ENCODE measurements at regions not wholly inside any gene's neighbourhood (a gene's known extent, or its start where the extent isn't known, plus 50 kb on each side); places are given as distances from the start of the nearest gene placed in this dataset.

- no peaks in the 10 kb centered on the region for H3K36me3 ChIP-seq (ENCODE audit: control insufficient read depth, insufficient read depth, low read length)
- no peak for ATAC-seq (ENCODE audit: low read depth)
- H3K14ac ChIP-seq (replicated peaks; ENCODE audit: low read depth, low read length): no peak overlapping the region
- no peak overlapping the region for H3K9ac ChIP-seq (ENCODE audit: low read depth, low read length)
- H3K9me1 ChIP-seq (ENCODE audit: insufficient read depth, low read length): no peaks in the 10 kb centered on the region
- 73% methylated on average over 3 of the region's 4 CpGs; no CpG with 5 or more reads in 1 of the 2 experiments for WGBS, 2 experiments (ENCODE audit: extremely low coverage in 2 of 2, insufficient read length in 1 of 2)
- no TSS peak for BruUV-seq (replicated peaks)
- H2BK20ac ChIP-seq (ENCODE audit: low read depth, low read length): no peak overlapping the region
- H4K8ac ChIP-seq (ENCODE audit: low read depth in 2 of 2, low read length in 2 of 2): no peak overlapping the region
- dilution Hi-C loops (cut with HindIII; ENCODE audit: low sequenced_read_pairs, unreplicated experiment) (no loop called here), in situ Hi-C loops (cut with MboI; ENCODE audit: low sequenced_read_pairs) (no loop called here), intact Hi-C loops (cut with micrococcal nuclease) (no loop called here)
- no peaks in the 10 kb centered on the region for H3K4me1 ChIP-seq (ENCODE audit: control insufficient read depth, insufficient read depth, low read length)
- H3K23ac ChIP-seq (ENCODE audit: low read depth, low read length): no peak overlapping the region
- H2AK9ac ChIP-seq (replicated peaks; ENCODE audit: low read depth, low read length, poor library complexity): no peak overlapping the region
- H3K27ac ChIP-seq (ENCODE audit: insufficient read depth, low read length): no peak overlapping the region
- H4K91ac ChIP-seq (ENCODE audit: insufficient read depth, low read depth, low read length): no peak overlapping the region
- H3K4me3 ChIP-seq (ENCODE audit: insufficient read depth, low read depth, low read length): no peak overlapping the region
- no peak overlapping the region for H2BK5ac ChIP-seq (ENCODE audit: low read depth, low read length, poor library complexity, severe bottlenecking)
- H3K79me1 ChIP-seq (ENCODE audit: low read depth in 1 of 2, low read length in 2 of 2): no peaks in the 10 kb centered on the region
- no peak overlapping the region for H4K5ac ChIP-seq (ENCODE audit: low read depth, low read length)
- H2AK5ac ChIP-seq (ENCODE audit: low read depth, low read length): no peak overlapping the region
- no peak overlapping the region for H2AFZ ChIP-seq (replicated peaks; ENCODE audit: low read length, poor library complexity)
- DNase-seq: no peak
- no peak overlapping the region for H3K18ac ChIP-seq (ENCODE audit: low read depth, low read length)
- H2BK15ac ChIP-seq (ENCODE audit: low read depth, low read length): no peak overlapping the region
- H3K4ac ChIP-seq (ENCODE audit: low read depth, low read length): no peak overlapping the region
- no peaks in the 10 kb centered on the region for H4K20me1 ChIP-seq (ENCODE audit: insufficient read depth, low read length)
- H3K4me2 ChIP-seq (ENCODE audit: low read depth, low read length): no peak overlapping the region
- CTCF ChIA-PET: no interaction called here
- POLR2A ChIA-PET (ENCODE audit: unreplicated experiment): no interaction called here
- H3K27me3 ChIP-seq (ENCODE audit: control insufficient read depth, insufficient read depth, low read length): peaks cover 9% of the 10 kb centered on the region
- no peak overlapping the region for H2BK120ac ChIP-seq (ENCODE audit: low read depth, low read length)
- TF ChIP-seq MAZ (IDR thresholded peaks at IDR 0.05; ENCODE audit: borderline replicate concordance, low read depth, low read length): no peak
- TF ChIP-seq RFX5 (IDR thresholded peaks at IDR 0.05; ENCODE audit: low read depth, low read length): no peak
- TF ChIP-seq FOS (IDR thresholded peaks at IDR 0.05; ENCODE audit: low read depth, low read length): no peak
- TF ChIP-seq NFE2L2 (IDR thresholded peaks at IDR 0.05; ENCODE audit: low read depth, low read length): no peak
- TF ChIP-seq CEBPB (IDR thresholded peaks at IDR 0.05; ENCODE audit: low read depth, low read length): no peak
- no peak for TF ChIP-seq RAD21 (IDR thresholded peaks at IDR 0.05; ENCODE audit: low read length)
- no peak for TF ChIP-seq POLR2A (IDR thresholded peaks at IDR 0.05; ENCODE audit: low read depth, low read length)
- no peak for TF ChIP-seq RCOR1 (IDR thresholded peaks at IDR 0.05; ENCODE audit: insufficient replicate concordance, low read length)
- no peak for TF ChIP-seq BHLHE40 (IDR thresholded peaks at IDR 0.05; ENCODE audit: low read depth, low read length)
- no peak for TF ChIP-seq SMC3 (IDR thresholded peaks at IDR 0.05; ENCODE audit: low read depth, low read length)
- no peak for TF ChIP-seq MXI1 (IDR thresholded peaks at IDR 0.05; ENCODE audit: borderline replicate concordance, low read depth, low read length)
- TF ChIP-seq USF2 (IDR thresholded peaks at IDR 0.05; ENCODE audit: low read depth, low read length): no peak
- no peak for TF ChIP-seq ELK1 (IDR thresholded peaks at IDR 0.05; ENCODE audit: borderline replicate concordance, low read depth, low read length)
- no peak for TF ChIP-seq MAFK (IDR thresholded peaks at IDR 0.05; ENCODE audit: low read depth, low read length)
- TF ChIP-seq CHD1 (IDR thresholded peaks at IDR 0.05; ENCODE audit: low read depth, low read length): no peak
- TF ChIP-seq CTCF (conservative IDR thresholded peaks at IDR 0.05; ENCODE audit: low read depth, low read length): no peak
- no peak overlapping the region for H3K56ac ChIP-seq (ENCODE audit: extremely low read depth, insufficient read depth, low read length)
- H3K9me3 ChIP-seq (ENCODE audit: control insufficient read depth, insufficient read depth, low read length): peaks cover 3% of the 10 kb centered on the region; the same call in 1 of the 2 replicates
These were observed 207.7 kb downstream of the FAM43A start for GRCh38 chr3:194893121-194893987.

Measured in IMR-90 (cell line).